ENCODE measurements at regions not wholly inside any gene's neighbourhood (a gene's known extent, or its start where the extent isn't known, plus 50 kb on each side); places are given as distances from the start of the nearest gene placed in this dataset.

DNA sequence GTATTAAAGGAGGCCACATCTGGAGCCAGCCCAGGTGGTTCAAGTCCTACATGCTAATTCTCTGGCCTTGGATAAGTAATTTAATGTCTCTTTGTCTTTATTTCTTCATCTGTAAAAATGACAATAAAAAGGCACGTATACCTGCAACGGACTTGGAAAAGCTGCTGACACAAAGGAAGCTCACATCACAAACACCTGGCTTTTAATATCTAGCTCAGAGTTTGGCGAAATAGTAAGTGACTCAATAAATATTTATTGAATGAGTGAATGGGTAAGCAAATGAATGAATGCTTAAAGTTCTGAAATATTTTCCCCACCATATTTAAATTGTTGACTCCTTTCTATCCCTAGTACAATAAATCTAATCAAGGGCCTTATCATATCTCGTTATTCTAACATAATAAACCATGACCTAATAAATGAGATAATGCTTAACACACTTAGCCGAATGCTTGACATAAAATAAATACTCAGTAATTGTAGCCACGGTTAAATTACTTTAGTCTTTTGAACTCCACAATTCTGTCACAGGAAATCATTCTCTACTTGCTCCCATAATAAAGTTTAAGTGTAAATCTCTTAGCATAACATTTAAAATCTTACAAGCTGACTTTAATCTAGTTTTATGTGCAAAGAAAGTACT lies 74.7 kb upstream of the PALMD start:
- DNase-seq (ENCODE audit: low read depth in 2 of 2) = no peak

DNA sequence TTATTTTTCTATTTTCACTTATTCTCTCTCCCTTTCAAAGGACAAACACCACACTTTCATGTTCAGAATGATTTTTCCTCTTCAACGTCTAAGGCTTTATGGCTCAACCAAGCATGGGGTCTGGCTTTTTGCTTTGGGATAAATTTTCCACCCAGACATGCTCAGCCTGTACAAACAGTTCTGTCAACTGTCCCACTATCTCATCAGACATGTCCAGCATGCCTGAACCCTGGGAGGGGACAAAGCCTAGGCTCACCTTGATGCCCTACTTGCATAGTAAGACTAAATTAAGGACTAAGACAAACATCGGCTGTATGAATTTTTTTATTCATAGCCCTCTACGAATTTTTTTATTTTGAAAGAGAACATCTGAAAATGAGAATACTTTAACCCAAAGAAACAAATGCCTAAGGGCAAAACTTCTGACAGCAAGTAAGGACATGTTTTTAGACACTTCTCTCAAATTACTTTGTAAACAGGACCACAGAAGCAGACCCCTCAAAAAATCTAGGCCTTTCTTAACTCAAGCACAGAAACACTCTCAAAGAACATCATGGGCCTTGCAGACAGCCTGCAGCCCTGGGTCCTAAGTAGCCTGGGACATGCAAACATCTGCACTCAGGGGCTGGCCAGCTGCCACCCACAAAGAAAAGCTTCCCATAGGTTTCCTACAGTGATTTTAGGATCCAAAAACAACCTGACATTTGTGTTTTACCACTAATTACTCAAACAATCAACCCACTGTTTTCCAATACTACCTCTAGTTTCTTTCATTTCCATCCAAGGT lies 72.3 kb upstream of the PALMD start:
- DNase-seq (ENCODE audit: low read depth in 2 of 2) = no peak

DNA sequence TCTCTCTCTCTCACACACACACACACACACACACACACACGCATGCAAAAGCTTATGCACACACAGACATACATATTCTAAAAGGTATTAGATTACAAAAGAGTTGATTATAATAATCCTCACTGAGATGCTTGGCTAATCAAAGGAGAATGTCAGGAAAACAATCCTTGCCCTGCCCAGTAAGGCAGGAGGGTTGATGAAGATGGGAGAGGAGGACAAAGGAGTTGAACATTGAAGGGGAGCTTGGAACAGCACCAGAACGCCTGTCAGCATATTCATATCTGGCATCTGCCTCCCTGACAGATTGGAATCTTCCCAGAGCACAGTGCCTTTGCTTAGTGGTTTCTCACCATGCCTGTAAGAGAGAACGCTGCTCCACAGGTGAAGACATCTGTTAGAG lies 68.6 kb upstream of the PALMD start:
- DNase-seq (ENCODE audit: low read depth in 2 of 2) = no peak

DNA sequence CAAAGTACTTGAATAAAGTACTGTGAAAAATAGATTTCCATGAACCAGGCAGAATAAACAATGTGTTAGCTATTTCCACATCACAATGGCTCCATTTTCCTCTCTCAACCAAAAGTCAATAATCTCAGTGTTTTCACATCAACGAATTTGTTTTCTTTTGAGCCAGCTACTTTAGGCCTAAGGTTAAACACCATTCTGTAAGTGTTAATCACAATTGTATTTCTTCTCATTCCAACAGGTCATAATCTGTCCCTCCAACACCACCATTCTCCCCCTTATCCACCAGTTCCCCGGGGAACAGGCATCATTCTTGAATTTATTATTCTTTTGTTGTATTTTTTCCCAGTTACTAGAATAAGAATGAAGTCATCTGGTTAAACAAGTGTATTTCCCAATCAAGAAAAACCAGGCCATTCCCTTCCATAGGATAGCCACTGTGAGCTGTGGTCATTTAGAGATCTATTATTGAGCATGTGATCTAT lies 66.2 kb upstream of the PALMD start:
- DNase-seq (ENCODE audit: low read depth in 2 of 2) = no peak

DNA sequence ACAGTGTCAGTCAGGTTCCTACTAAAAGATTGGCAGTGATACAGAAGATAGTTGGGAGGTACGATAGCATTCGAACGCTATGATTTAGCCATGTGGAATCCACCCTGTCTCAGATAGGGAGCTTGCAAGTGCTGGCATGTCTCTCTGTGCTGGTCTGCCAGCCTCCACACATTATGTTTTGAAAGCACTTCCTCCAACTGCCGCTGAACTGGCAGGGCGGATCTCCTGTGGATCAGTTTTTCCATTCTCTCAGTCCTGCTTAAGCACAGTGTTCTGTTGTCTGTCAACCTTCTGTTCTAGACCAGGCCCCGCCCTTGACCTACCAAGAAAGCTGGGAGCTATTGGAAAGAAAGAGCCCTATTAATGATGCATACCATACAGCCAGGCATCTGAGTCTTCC lies 65.5 kb upstream of the PALMD start:
- DNase-seq (ENCODE audit: low read depth in 2 of 2) = no peak

DNA sequence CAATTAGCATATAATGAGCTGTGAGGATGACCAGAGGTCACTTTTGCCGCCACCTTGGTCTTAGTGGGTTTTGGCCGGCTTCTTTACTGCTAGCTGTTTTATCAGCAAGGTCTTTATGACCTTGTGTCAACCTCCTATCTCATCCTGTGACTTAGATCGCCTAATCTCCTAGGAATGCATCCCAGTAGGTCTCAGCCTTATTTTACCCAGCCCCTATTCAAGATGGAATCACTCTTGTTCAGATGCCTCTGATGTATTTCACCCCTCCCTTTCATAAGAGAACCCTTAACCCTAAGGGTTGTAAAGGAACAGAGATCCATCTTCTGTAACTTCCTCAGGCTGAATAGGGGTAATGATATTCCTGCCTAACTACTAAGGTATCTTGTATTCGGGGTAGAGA lies 58.9 kb upstream of the PALMD start:
- DNase-seq (ENCODE audit: low read depth in 2 of 2) = no peak

DNA sequence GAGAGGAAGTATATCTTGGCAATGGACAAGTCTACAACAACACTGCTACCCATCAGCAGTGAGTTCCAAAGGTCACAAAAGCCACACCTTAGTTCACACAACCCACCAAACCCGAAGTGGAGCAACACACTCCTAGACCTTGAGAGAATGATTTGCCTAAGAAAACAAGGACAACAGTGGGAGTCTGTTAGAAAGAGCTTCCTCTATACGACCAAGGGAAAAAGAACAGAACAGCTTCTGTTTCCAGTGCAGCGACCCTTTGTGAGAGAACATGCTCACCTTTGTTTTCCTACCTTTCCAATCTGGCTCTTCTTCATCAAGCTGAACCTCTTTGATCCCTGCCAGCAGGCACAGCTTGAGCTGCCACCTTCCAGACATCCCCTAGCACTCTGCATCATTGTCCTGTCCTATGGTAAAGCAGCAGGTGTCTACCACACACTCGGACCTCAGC lies 56.7 kb upstream of the PALMD start:
- no peak for DNase-seq (ENCODE audit: low read depth in 2 of 2)

DNA sequence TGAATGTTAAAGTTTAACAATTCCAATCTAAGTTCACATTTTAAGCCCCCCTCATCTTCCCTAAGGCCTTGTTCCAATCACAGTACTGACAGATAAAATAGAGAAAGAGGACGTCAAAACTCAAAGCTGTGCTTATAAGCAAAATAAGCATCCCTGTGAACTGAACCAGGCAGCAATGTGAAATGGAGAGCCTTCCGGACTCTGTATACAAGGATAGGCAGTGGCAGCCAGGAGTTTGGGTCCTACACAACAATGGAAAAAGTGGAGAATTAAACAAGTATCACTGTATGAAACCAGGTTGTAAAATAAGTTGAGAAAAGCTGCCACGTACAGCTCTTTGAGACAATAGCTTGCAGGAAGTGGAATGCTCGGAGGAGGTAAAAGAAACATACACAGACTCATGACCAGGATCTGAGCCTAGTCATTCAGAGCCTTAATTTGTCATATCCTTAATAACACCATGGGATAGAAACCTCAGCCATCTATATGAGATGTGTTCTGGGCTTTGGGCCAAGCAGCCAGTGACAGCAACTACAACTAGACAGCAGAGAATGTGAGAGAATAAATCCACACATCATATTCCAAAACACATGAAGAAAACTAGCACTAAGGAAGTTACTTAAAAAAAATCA lies 55.2 kb upstream of the PALMD start:
- DNase-seq (ENCODE audit: low read depth in 2 of 2) = no peak

DNA sequence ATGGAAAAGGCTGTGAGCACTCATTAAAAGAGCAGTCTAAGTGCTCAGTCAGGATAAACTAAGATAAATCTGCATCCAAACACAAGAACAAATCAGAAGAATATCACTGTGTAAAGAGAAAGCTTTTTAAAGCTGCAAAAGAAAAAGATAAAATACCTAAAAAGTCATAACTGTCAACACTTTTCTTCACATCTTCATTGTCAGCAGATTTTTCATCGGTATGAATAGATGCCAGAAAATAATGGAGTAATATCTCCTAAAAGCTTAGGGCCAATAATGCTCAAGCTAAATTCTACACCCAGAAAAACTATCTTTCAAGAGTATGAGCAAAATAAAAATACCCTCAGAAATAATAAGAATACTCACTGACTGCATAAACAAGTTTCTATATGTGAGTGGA lies 54.0 kb upstream of the PALMD start:
- no peak for DNase-seq (ENCODE audit: low read depth in 2 of 2)

DNA sequence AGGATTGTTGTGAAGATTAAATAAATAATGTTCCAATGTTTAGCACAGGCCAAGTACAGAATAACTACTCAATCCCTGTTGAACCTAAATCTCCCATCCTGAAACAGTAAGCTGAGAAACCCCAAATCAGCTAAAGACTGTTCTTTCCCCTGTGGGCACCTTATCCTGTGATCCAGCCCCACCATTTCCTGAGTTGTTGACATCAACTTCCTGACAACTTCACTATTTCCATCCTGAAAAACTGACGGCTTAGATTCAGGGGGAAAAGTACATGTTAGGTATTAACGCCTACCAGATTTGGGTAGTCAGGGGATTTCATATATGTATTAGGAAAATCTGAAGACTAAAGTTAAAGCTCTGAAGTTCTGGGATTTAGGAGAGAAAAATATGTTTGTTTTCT lies 51.7 kb upstream of the PALMD start:
- DNase-seq (ENCODE audit: low read depth in 2 of 2) = no peak

DNA sequence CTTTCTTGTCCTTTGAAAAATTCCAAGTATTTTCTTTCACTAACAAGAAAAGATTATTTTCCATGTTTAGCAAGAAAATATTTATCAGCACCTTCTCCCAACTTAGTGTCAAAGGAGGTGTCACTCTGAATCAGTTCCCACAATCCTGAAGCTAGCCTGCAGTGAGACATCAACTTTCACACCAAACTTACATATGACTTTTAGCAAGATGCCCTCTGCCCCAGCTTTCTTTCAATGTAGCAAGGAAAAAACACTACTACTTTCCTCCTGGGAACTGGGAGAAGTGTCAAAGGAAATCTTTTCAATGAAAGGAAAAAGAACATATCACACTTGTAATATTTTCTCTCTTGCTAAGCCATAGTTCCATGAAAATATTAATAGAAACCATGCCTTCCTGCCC lies 50.9 kb upstream of the PALMD start:
- no peak for DNase-seq (ENCODE audit: low read depth in 2 of 2)

DNA sequence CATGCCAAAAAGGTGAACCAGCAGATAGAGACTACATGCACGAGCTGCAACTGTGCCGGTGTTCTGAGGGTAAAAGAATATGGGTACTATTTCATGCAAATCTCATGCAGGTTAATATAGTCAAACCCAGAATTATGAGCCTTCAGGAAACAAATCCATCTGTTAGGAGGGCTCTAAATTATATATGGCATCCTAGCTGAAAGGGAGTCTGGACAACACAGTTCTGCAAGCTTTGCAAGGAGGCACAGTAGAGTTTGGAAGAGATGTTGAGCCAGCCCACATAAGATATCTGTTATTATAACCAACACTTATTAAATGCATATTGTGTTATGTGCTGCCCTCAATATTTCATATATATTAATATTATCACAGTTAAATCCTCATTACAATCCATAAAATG lies 50.5 kb upstream of the PALMD start:
- no peak for DNase-seq (ENCODE audit: low read depth in 2 of 2)
